SK-N-SH treated with all-trans-retinoic acid at 6 μM for 48 hours (cell line): ENCODE measurements at regions not wholly inside any gene's neighbourhood (a gene's known extent, or its start where the extent isn't known, plus 50 kb on each side); places are given as distances from the start of the nearest gene placed in this dataset.

Experiments
- ATAC-seq: fragments of 200-7000 bp; cut with Tn5 transposase; 3 replicates; pipeline ENCODE4 v1.9.1; 2020; ENCODE audit warnings: mild to moderate bottlenecking, moderate library complexity
- ARNTL ChIP-seq: fragments of 450-650 bp; formaldehyde crosslinking; IDR thresholded peaks from 2 replicates; pipeline ENCODE4 v1.5.0; 2020; ENCODE audit warnings: low read depth, mild to moderate bottlenecking, moderate library complexity, borderline replicate concordance
- BACH2 ChIP-seq: fragments of 250-450 bp; sonication (Bioruptor Pico); IDR thresholded peaks from 2 replicates; pipeline ENCODE4 v1.9.0; 2021; ENCODE audit warnings: mild to moderate bottlenecking, borderline replicate concordance
- CREB5 ChIP-seq: fragments of 250-450 bp; sonication (Bioruptor Pico); IDR thresholded peaks from 2 replicates; pipeline ENCODE4 v1.5.1; 2020; ENCODE audit warnings: low read depth, mild to moderate bottlenecking, moderate library complexity
- CSDC2 ChIP-seq: fragments of 250-450 bp; sonication (Bioruptor Pico); IDR thresholded peaks from 2 replicates; pipeline ENCODE4 v1.5.0; 2020; ENCODE audit warnings: mild to moderate bottlenecking, moderate library complexity
- CSRNP3 ChIP-seq: fragments of 250-450 bp; sonication (Bioruptor Pico); IDR thresholded peaks from 2 replicates; pipeline ENCODE4 v1.5.1; 2021; ENCODE audit warnings: mild to moderate bottlenecking, moderate library complexity
- ESRRG ChIP-seq: fragments of 250-450 bp; sonication (Bioruptor Pico); IDR thresholded peaks from 2 replicates; pipeline ENCODE4 v1.6.1; 2021; ENCODE audit warnings: mild to moderate bottlenecking
- GLIS3 ChIP-seq: fragments of 250-450 bp; sonication (Bioruptor Pico); IDR thresholded peaks from 2 replicates; pipeline ENCODE4 v1.5.0; 2020; ENCODE audit warnings: mild to moderate bottlenecking, moderate library complexity
- OSR1 ChIP-seq: fragments of 250-450 bp; sonication (Bioruptor Pico); IDR thresholded peaks from 2 replicates; pipeline ENCODE4 v1.8.0; 2022; ENCODE audit warnings: moderate library complexity, mild to moderate bottlenecking, inconsistent platforms
- RARB ChIP-seq: fragments of 250-450 bp; sonication (Bioruptor Pico); IDR thresholded peaks from 2 replicates; pipeline ENCODE4 v1.8.0; 2021; ENCODE audit warnings: mild to moderate bottlenecking, moderate library complexity
- TCF4 ChIP-seq: fragments of 250-450 bp; sonication (Bioruptor Pico); IDR thresholded peaks from 2 replicates; pipeline ENCODE4 v1.8.0; 2021; ENCODE audit warnings: mild to moderate bottlenecking, moderate library complexity, borderline replicate concordance
- TOX ChIP-seq: fragments of 250-450 bp; sonication (Bioruptor Pico); IDR thresholded peaks from 2 replicates; pipeline ENCODE4 v1.8.0; 2021; ENCODE audit warnings: mild to moderate bottlenecking, moderate library complexity, borderline replicate concordance
- TSHZ2 ChIP-seq: fragments of 250-450 bp; sonication (Bioruptor Pico); IDR thresholded peaks from 2 replicates; pipeline ENCODE4 v1.5.0; 2020; ENCODE audit warnings: mild to moderate bottlenecking, moderate library complexity
- ZC3H10 ChIP-seq: fragments of 250-450 bp; sonication (Bioruptor Pico); IDR thresholded peaks from 2 replicates; pipeline ENCODE4 v1.5.1; 2021; ENCODE audit warnings: mild to moderate bottlenecking, moderate library complexity
- ZFP3 ChIP-seq: fragments of 250-450 bp; sonication (Bioruptor Pico); IDR thresholded peaks from 2 replicates; pipeline ENCODE4 v1.5.0; 2020; ENCODE audit warnings: mild to moderate bottlenecking, moderate library complexity
- ZFP30 ChIP-seq: fragments of 450-650 bp; formaldehyde crosslinking; IDR thresholded peaks from 2 replicates; pipeline ENCODE4 v1.5.0; 2022; ENCODE audit warnings: mild to moderate bottlenecking, moderate library complexity
- ZNF565 ChIP-seq: fragments of 450-650 bp; formaldehyde crosslinking; conservative IDR thresholded peaks from 2 replicates; pipeline ENCODE4 v1.5.0; 2020; ENCODE audit warnings: low read depth, mild to moderate bottlenecking, moderate library complexity
- ZNF70 ChIP-seq: fragments of 450-650 bp; formaldehyde crosslinking; IDR thresholded peaks from 2 replicates; pipeline ENCODE4 v1.5.0; 2020; ENCODE audit warnings: mild to moderate bottlenecking, moderate library complexity
- TF ChIP-seq, protein P1 (sequence below): fragments of 250-450 bp; sonication (Bioruptor Pico); IDR thresholded peaks from 2 replicates; pipeline ENCODE4 v1.8.0; 2020; ENCODE audit warnings: mild to moderate bottlenecking, moderate library complexity, borderline replicate concordance
- TF ChIP-seq, protein P2 (sequence below): fragments of 250-450 bp; sonication (Bioruptor Pico); IDR thresholded peaks from 2 replicates; pipeline ENCODE4 v1.8.0; 2021; ENCODE audit warnings: low read depth, mild to moderate bottlenecking, moderate library complexity, borderline replicate concordance

- ATAC-seq, result no peak
- TF ChIP-seq ZFP30 (CRISPR knock-in tag), result no peak
- no peak for TF ChIP-seq ESRRG (CRISPR knock-in tag)
- no peak for TF ChIP-seq ZFP3 (CRISPR knock-in tag)
- TF ChIP-seq, protein P1, sequence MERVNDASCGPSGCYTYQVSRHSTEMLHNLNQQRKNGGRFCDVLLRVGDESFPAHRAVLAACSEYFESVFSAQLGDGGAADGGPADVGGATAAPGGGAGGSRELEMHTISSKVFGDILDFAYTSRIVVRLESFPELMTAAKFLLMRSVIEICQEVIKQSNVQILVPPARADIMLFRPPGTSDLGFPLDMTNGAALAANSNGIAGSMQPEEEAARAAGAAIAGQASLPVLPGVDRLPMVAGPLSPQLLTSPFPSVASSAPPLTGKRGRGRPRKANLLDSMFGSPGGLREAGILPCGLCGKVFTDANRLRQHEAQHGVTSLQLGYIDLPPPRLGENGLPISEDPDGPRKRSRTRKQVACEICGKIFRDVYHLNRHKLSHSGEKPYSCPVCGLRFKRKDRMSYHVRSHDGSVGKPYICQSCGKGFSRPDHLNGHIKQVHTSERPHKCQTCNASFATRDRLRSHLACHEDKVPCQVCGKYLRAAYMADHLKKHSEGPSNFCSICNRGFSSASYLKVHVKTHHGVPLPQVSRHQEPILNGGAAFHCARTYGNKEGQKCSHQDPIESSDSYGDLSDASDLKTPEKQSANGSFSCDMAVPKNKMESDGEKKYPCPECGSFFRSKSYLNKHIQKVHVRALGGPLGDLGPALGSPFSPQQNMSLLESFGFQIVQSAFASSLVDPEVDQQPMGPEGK (CRISPR knock-in tag), result no peak
- TF ChIP-seq RARB (CRISPR knock-in tag), result no peak
- TF ChIP-seq TCF4, result no peak
- no peak for TF ChIP-seq ZC3H10 (CRISPR knock-in tag)
- TF ChIP-seq CREB5 (CRISPR knock-in tag), result no peak
- no peak for TF ChIP-seq ARNTL (CRISPR knock-in tag)
- TF ChIP-seq TOX, result no peak
- TF ChIP-seq TSHZ2, result no peak
- TF ChIP-seq CSDC2, result no peak
- TF ChIP-seq ZNF70 (CRISPR knock-in tag), result no peak
- no peak for TF ChIP-seq BACH2 (CRISPR knock-in tag)
- TF ChIP-seq ZNF565, result no peak
- no peak for TF ChIP-seq CSRNP3 (CRISPR knock-in tag)
Observed at GRCh38 chrX:25275159-25275558, 259.4 kb upstream of the ARX start.

DNA sequence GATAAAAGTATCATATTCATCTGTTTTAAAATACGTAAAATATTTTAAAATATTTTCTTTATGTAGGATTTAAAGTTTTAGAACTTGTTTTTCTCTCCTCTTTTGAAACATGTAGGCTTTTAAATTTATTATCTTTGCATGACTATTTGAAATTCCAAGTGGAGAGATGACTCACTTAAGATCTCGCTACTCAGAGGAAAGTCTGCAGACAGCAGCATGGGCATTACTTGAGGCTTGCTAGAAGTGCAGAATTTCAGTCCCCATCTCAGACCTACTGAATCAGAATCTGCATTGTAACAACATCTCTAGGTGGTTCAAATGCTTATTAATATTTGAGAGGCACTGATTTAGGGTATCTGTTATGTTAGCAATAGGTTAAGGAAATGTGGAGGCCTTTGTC is 225.7 kb upstream of the ARX start:
- TF ChIP-seq CSRNP3 (CRISPR knock-in tag) (no peak), ZNF70 (CRISPR knock-in tag) (no peak), ESRRG (CRISPR knock-in tag) (no peak), ZNF565 (no peak), TSHZ2 (no peak)
- no peak for ATAC-seq

DNA sequence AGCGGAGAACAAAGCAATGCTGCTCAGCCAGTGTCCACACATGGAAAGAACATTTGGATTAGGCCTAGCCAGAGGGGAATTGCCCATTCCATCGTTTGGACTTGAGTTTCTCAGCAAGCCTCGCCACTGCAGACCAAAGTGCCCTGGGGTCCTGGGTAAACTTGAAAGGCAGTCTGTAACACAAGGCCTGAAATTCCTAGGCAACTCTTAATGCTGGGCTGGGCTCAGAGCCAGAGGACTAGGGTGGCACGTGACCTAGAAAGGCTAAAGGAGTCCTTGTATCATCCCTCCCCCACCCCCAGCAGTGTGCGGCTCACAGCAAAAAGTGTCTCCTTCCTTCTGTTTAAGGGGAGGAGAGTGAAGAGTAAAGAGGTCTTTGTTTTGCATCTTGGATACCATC is 210.4 kb upstream of the ARX start:
- no peak for ATAC-seq
- TF ChIP-seq OSR1 (CRISPR knock-in tag) (no peak), RARB (CRISPR knock-in tag) (no peak), ARNTL (CRISPR knock-in tag) (no peak), ZNF565 (no peak), ZFP30 (CRISPR knock-in tag) (no peak), TSHZ2 (no peak), GLIS3 (no peak), TOX (no peak), BACH2 (CRISPR knock-in tag) (no peak), ZNF70 (CRISPR knock-in tag) (no peak), ZFP3 (CRISPR knock-in tag) (no peak)
- TF ChIP-seq, protein P2, sequence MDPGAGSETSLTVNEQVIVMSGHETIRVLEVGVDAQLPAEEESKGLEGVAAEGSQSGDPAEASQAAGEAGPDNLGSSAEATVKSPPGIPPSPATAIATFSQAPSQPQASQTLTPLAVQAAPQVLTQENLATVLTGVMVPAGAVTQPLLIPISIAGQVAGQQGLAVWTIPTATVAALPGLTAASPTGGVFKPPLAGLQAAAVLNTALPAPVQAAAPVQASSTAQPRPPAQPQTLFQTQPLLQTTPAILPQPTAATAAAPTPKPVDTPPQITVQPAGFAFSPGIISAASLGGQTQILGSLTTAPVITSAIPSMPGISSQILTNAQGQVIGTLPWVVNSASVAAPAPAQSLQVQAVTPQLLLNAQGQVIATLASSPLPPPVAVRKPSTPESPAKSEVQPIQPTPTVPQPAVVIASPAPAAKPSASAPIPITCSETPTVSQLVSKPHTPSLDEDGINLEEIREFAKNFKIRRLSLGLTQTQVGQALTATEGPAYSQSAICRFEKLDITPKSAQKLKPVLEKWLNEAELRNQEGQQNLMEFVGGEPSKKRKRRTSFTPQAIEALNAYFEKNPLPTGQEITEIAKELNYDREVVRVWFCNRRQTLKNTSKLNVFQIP (CRISPR knock-in tag), result no peak
